NCI-H69 (cell line): ENCODE measurements at regions not wholly inside any gene's neighbourhood (a gene's known extent, or its start where the extent isn't known, plus 50 kb on each side); places are given as distances from the start of the nearest gene placed in this dataset.

Experiments used
- DNase-seq: peaks from one replicate; lab custom pipeline; 2025; lab: John Stamatoyannopoulos, UW

DNA sequence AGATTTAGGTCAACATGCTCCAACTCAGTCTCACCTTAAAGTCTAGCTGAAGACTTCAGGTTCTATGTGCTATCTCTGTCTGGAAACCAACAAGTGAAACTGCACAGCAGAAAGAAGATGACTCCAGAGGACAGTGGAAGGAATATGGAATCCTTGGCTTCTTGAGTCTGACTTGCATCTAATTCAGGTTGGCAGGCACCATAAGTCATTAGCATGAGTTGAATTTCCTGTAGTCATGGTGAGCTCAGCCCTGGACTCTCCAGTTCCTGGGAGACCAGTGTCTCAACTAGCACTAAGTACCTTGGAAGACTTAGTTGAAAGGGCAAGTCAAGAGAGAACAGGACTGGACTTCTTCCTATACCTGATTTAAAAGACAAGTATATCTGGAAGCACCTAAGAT is 129.7 kb downstream of the DTWD1 start:
- no peak for DNase-seq

DNA sequence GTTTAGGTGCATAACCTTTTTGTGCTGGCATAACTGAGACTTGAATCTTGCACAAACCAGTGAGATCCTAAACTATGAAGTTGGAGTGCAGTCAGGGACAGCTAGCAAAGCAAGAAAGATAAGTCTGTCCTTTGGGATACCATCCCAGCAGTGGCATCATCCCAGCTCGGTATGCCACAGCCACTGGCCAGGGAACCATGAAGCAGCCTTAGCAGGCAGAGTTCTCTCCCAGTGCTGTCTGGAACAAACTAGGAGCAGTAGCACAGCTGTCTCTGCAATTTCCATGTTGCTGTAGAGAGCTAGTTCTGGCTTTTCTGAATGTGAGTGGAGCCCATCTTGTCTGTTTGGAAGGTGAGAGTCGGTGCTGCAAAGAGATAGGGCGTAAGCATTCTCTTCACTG is 130.3 kb downstream of the DTWD1 start:
- no peak for DNase-seq

DNA sequence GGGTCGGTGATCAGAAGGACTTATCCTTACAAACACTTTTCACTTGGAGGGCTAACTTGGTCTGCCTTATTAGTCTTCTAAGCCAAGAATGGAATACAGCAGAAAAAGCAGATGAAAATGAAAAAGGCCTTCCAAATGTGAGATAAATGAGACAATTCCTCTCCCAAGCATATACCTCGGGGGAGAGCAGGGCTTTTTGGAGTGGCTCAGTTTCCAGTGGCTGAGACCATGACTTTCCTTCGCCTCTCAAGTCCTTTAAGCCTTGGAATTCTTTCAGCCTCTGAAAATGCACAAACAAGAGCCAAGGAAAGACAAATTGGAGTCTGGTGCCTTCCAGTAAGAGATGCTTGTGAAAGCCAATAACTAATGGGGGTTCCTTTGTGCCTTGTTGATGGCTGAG is 130.9 kb downstream of the DTWD1 start:
- DNase-seq, result no peak

DNA sequence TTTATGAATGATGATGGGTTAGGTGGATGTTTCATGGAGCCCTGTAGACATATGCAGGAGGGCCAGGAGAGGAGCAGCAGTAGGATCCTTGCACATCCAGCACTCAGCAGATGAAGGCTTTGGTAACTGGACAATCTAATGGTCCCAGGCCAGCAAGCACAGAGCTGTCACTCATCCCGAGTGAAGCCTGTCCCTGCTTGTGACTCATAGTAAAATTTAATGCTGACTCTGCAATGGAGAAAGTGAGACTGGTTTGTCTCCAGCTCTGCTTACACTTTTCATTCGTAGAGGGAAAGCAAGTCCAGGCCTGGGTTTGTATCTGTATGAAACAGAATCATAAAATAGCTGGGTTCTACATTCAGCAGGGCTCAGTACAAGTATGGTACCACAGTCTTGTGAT is 131.7 kb downstream of the DTWD1 start:
- DNase-seq, result no peak

DNA sequence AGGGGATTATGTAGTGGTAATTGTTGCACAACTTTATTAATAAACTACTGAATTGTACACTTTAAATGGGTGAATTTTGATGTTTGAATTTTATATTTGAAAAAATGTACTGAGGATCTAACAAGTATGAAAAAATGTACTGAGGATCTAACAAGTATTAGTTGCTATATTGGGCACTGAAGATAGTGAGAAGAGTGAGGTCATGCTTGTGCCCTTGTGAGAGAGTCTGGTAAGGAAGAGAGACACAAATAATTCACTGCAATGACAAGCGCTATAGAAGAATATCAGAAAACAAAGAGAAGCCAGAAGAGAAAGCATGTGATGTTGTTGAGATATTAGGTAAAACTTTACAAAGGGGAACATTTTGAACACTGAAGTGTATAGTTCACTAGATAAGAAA is 137.6 kb downstream of the DTWD1 start:
- DNase-seq, result no peak

DNA sequence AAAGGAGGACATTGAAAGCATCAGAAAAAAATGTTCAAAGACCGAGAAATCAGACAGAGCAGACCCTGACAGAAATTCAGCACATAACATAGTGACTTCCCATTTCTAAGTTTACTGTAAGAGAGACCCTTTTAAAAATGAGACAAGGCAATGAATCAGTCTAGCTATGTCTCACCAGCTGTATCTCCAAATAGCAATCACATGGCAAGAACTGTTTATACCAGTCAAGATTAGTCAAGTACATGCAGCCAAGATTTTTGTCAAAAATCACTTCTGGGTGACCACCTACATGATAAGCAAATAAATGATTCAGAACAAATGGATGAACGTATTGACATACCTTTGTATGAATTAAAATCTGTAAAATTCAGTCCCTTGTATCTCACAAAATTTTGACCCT is 138.0 kb downstream of the DTWD1 start:
- DNase-seq, result no peak

DNA sequence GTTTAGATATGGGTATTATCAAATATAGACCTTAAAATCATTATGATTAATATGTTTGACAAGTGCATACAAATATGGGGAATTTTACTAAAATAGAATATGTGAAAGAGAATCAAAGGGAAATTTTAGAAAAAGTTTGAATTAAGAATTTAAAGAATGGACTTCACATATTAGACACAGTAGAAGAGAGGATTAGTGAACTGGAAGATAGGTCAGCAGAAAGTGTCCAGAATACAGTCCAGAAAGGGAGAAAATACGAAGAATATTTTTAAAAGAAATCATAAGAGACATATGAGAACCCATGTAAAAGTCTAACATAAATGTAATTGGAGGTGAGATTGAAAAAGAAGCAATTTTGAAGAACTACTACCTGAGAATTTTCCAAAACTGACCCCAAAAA is 139.9 kb downstream of the DTWD1 start:
- DNase-seq, result no peak

DNA sequence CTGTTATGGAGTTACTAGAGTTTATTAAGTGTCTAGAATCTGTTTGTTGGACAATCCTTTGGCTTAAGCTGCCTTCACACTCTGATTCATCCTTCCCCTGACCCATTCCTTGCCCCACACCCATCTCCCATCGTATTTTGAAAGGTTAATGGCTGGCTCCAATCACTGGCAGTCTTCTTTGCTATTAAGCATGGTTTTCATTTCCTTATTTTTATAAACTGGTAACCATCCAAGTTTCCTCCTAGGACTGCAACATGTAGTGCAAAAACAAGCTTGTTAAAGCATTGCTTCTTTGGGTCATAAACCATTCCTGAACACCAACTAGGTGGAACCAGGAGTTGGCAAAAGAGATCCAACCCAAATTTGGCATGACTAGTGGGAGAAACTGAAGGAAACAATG is 148.4 kb downstream of the DTWD1 start:
- DNase-seq, result no peak

DNA sequence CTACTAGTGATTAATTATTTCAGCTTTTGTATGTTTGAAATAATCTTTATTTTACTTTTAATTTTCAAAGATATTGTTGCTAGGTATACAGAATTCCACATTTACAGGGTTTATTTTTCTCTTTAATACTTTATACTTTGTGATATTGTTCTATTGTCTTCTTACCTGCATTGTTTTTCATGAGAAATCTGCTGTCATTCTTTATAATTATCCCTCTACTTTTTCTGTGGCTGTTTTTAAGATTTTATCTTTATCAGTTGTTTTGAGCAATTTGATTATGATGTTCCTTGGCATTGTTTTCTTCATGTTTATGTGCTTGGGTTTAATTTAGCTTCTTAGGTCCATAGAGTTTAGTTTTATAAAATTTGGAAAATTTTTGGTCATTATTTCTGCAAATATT is 168.6 kb downstream of the DTWD1 start:
- DNase-seq, result no peak

DNA sequence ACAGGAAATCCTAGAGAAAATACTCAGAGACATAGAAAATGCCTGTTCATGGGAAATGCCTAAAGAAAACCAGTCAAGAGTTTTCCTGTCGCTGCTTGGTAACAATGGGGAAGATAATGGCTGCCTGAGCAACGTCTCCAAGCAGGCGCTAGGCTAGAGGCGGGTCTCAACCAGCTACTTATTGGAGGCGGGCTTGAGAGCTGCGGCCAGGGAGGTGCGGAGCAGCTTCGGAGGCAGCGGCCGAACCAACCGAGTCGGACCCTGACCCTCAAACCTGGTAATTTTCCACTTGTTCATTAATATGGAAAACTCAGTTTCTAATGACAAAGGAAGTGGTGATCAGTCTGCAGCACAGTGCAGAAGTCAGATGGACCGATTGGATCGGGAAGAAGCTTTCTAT is 173.1 kb downstream of the DTWD1 start:
- peak; percentile 22 for DNase-seq

DNA sequence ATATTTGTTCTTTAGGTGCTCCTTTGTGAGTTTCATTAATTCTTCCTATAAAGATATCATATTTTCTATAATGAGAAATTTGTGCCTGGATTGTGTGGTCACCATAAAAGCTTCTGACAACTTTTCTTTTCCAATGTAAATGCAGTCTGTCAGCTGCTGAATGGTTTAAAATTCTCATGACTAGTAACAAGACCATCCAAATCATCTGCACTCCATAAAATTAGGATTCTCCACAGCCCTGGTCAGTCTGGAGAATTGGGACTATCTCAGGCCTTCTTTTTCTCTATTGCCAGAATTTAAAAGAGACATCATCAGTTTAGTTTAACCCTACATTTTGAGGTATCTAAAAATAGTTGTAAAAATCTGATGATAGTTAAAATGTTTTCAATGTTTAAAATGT is 180.9 kb downstream of the DTWD1 start:
- no peak for DNase-seq
